ENCODE measurements at regions not wholly inside any gene's neighbourhood (a gene's known extent, or its start where the extent isn't known, plus 50 kb on each side); places are given as distances from the start of the nearest gene placed in this dataset.

DNA sequence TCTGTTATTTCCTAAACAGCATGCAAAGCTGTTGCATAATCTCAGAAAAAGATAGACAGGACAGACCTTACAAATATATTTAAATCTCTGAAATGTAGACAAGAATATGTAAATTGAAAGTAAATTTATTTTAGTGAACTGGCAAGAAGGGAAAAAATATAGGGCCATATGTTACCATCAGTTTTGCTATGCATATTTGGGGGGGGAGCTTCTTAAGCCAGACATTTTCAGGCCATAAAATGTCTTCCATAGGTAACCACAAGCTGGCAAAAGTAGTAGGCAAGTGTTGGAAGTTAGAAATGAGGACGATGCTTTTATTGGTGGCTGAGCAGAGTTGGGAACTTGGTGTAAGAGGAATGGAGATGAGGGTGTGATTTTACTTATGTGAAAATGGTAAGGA, 272.0 kb upstream of the CXXC4 start:
- no peak for DNase-seq (ENCODE audit: low read depth)

DNA sequence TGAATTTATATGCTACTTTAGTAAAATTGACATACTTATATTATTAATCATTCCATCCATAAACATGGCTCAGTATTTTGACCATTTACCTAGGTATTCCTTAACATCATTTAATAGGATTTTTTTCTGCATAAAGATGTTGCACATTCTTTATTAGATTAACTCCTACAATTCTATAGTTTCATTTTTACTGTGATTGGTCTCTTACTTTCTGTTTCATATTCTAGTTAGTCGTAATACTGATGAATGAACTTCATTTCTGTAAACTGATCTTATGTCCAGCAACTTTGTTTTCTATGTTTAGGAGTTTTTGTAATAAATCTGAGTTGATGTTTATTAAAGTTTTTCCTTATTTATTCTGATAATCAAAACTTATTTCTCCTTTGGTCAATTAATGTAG, 278.2 kb upstream of the CXXC4 start:
- DNase-seq (ENCODE audit: low read depth), result no peak

DNA sequence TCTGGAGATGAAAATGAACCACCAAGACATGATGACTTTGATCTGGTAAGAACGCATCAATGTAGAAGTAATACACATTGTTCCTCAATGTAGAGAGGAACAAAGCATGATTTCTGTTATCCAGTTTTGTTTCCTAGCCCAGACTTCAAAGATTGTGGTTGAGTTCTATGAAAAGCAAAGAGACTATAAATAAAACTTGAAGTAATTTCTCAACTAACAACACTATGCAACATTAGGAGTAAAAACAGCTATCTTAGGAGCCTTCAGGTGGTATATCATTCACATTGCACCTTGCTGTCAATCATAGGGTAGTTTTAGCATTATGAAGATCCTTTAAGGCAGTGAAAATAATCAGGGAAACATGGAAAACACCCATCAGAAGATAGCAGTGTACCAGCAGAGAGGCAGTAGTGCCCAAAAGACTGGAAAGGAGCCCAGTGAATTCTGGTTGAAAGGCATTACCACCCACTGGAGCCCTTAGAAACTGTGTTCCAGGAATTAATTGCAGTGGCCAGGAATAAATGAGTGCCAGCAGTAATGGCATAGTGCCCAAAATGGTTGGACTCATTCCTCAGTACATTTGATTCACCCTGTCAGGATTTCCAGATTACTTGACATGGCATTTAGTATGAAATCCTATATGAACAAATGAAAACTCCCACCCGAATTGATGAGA, 300.7 kb upstream of the CXXC4 start:
- no peak for DNase-seq (ENCODE audit: low read depth)

DNA sequence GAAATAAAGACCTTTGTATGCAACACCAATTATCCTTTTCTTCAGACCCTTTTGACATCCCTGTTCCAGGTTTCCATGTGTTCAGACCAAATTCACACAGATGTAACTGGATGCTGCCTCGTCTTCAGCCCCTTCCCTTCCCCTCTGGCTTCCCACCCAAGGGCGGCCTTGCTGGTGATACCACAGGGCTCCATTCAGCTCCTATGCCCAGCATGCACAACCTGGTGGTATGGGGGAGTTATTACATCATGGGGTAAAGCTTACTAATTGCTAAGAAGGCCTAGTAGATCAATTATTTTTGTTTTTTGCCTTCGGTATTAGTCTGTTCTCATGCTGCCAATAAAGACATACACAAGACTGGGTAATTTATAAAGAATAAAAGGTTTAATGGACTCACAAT, 317.0 kb upstream of the CXXC4 start:
- DNase-seq (ENCODE audit: low read depth), result no peak

DNA sequence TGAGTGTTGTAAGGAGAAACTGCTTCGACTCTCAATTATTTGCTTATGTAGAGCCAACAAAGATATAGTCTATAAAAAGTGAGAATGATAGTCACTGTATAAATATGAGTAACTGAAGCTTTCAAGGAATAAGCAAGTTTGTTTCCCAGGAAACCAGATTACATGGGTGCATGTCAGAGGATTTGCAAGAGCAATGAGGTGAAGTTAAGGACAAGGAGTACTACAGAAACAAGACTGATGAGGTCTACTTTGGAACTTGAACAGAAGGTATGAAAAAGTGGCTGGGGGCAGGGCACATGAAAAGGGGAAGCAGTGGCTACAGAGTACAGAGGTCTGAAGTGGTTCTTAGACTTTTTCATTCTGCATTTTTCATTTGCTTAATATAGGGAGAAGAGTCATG, 321.0 kb upstream of the CXXC4 start:
- no peak for DNase-seq (ENCODE audit: low read depth)

DNA sequence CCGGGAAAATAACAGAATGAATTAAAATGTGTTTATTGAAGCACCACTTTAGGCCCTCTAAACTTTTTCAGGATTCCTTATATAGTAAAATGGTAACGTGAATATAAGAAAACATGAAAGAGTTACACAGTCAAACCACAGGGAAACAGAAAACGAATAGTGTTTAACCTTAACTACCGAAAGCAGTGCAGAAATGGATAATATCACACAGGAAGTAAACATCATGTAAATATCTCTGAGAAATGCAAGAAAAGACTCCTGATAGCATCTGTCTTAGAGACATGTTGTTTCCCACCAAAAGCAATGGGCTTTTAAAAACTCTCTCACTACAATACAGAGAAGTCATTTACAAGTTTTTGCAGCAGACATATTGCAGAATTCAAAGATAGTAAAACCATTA, 323.9 kb upstream of the CXXC4 start:
- DNase-seq (ENCODE audit: low read depth), result no peak

DNA sequence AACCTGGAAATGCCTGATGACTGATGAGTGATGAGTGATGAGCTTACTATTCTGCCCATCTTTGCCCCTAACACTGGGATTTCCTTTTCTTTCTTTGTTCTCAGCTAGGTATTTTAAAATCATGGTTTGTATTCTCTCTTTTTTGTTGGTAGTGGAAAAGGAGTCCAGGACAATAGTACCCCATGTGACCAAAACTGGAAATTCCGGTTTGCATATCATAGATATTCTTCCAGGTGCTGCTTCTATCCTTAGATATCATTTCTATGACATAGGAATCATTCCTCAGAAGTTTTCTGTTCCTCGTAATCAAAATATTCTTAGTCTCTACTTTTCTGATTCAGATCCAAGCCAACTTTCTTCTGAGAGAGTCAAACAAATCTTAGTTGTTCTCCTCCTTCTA, 320.5 kb upstream of the TET2 start:
- no peak for DNase-seq (ENCODE audit: low read depth)

DNA sequence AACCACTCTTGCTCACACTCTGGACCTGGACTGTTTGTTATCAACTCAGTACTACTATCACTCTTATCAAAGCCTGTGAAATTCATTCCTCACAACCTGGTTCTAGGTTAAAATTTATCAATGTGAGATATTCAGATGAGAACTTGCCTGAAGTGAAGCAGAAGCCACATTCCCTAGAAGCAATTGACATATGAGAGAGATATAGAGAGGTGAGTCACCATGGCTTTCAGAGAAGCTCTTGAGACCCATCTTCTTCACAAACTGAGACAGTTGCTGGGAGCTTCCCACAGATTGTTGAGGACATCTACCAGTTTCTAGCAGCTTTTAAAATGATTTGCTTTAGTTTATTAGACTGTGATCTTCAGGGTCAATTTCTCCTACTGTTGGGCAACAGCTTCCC, 316.9 kb upstream of the TET2 start:
- DNase-seq (ENCODE audit: low read depth), result no peak

DNA sequence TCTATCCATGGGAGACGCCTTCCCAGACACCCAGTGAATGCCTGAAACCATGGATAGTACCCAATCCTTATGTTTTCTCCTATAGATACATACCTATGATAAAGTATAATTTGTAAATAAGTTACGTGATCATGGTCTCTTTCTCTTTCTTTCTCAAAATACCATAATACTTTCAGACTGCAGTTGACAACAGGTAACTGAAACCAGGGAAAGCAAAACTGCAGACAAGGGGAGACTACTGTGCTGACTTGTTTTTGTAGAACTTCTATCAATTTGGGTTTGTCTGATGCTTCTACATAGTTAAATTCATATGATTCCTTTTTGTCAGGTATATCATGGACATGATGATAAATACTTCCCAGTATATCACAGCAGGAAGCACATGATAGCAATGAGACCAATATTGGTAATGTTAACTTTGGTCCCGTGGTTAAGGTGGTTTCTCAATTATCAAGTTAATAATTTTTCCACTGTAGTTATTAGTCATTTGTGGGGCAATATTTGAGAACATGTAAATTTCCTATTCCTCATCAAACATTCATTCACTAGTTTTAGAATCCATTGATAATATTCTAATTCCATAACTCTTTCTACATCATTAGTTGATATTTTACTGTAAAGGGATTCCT, 298.0 kb upstream of the TET2 start:
- no peak for DNase-seq (ENCODE audit: low read depth)

DNA sequence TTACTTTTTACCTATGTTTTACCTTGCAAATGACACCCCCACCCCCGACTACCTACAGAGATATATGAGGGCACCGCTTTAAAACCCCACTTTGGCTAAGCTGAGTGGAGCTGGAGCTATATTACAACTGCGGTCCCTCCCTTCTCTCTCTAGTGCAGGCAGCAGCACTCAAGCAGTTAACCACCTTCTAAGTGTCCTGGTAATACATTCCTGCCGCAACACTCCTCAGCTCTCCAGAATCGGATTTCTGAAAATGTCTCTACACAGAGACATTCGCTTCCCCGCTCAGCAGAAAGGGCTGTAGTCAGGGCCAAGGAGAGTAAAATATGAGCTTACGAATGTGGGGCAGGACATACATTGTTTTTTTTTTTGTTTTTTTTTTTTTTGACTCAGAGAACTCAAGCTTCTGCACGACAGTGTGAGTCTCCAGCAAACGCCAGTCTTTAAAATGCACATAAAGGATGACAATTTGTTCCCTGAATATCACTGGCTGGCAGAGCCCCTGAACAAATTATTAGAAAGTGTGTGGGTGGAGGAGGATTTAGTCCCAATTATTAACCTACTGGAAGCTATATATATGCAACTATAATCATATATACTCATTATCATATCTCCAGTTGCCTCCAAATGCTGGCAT, 287.0 kb upstream of the TET2 start:
- DNase-seq (ENCODE audit: low read depth), result peak; percentile 3

DNA sequence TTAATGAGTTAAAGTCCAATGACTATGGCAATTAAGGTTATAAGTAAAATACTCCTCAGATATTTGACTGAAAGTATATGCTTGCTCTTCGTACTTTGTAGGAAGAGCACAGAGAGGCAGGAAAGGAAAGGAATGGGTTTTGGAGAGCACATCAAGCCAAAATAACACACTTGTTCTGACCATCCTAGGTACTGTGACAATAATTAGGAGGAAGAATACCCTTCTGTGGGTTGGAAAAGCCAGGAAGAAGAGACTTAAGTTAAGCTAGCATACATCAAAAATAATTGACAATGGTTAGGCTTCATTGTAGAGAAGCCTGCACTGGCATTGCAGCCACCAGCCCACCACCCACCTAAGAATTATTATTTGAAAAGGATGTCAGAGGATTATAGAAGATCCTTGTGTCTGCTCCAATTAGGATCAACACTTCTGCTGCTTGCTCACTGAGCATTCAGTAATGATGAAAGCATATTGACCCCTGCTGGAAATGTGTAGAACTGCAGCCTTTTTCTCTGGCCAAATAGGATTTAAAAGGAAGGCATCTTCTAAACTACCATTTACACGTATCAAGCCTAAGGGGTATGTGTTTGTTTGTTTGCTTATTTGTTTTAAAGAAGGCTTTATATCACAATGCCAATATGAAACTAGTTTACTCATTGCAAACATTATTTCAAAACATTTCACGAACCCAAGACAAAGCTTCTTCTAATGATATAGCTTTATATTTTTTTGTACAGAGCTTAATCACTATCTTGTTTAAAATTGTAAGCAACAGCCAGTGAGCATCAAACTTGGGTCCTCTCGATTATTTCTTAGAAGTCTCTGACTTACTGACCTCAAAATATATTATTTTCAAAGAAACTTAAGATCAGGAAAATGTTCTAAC, 286.2 kb upstream of the TET2 start:
- DNase-seq (ENCODE audit: low read depth), result peak; percentile 80

DNA sequence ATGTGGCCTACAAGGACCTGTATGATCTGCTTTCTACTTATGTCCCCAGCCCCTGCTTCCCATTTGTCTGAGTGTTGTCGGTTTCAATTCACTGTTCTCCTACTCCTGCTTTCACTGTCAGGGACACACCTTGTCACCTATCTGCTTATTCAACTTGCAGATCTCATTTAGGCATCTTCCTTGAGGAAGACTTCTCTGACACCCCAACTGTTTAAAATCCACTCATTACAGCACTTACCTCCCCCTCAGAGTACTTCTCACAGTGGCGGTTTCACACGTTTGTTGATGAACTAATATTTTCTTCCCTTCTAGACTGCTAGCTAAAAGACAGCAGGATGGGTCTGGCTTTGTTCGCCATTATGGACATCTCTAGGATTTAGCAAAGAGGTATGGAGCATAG, 279.9 kb upstream of the TET2 start:
- DNase-seq (ENCODE audit: low read depth), result no peak

DNA sequence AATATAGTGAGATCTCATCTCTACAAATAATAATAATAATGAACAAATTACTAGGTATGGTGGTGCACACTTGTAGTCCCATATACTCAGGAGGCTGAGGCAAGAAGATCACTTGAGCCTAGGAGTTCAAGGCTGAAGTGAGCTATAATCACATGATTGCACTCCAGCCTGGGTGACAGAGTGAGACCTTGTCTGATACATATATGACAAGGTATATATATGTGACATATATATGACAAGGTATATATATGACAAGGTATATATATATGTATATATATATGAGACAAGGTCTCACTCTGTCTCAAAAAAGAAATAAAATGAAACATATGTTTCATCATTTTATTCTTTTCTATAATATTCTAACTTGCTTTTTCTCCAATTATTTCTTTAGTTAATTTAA, 278.1 kb upstream of the TET2 start:
- no peak for DNase-seq (ENCODE audit: low read depth)

DNA sequence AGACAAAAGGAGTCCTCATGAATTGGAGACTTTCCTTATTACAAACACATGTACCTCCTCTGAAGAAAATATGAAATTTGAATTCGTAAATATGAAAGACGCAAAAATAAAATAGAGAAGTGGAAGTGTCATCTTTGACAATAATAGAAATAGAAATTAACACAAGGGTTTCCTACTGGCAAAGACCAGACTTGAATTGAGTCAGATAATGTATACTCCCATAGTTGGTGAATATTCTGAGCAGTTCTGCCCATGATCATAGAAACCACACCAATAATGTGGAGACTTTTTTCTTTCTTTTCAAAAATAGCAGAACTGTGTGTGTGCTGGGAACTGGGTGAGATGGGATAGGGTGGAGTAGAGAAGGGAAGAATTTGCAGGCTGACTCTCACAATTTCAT, 277.7 kb upstream of the TET2 start:
- no peak for DNase-seq (ENCODE audit: low read depth)

DNA sequence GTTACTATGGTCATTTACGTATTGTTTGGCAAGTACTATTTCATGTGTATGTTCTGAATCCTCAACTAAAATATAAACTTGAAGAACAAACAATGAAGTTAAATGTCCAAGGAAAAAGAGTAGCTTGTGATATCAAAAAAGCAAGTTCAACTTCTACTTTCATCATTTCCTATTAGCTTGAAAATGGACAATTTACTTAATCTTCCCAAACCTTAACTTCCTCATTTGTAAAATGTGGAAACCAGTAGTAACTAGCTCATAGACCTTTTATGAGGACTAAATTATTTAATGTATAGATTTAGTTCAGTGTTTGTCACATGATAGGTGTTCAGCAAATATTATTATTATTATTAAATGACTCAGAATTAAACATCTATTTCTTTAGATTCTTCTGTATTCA, 276.8 kb upstream of the TET2 start:
- no peak for DNase-seq (ENCODE audit: low read depth)

DNA sequence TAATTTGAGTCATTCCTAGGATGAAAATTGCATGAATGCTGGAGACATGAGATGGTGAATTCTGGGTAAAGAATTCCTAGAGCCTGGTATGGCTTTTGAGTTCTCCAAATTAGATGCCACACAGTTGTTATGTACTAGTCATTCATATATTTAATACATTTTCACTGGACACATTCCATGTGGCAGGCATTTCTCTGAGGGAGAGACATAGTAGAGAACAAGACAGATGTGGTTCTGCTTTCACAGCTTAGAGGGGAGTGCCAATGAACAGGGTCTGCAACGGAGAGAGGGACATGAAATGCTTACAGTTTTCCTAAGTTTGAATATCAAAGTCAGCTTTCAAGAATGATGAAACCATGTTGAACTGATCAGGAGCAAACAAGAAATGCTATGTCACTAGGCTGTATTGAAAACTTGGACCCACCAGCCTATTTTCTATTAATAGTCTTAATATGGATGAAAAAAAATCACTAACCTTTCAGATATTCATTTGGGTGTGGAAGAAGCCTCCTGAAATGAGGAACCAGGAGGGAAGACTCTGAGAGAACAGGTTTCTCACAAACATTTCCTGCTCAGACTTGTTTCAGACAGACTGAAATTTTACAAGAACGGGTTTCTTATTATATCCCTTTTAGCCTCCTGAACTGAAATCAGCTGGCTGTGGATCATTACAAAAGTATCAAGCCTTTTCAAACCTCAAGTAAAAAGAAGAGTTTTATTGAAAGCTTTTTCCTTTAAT, 276.0 kb upstream of the TET2 start:
- DNase-seq (ENCODE audit: low read depth), result no peak

DNA sequence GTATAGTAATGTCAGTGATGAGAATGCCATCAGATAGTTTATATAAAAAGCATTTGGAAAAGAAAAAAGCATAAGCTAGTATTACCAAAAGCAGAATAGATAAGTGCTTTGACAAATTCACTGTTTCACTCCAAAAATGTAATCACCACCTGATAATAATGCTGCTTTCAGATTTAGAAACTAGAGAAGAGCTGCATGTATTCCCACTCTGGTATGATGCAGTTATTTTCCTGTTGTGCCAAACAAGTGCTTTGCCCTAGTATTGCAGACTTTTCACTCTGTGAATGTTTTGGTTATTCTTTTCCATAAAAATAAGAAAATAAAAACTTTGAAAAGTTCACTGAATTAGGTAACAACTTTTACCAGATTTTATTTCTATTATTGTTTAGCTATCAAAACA, 267.7 kb upstream of the TET2 start:
- DNase-seq (ENCODE audit: low read depth), result no peak

DNA sequence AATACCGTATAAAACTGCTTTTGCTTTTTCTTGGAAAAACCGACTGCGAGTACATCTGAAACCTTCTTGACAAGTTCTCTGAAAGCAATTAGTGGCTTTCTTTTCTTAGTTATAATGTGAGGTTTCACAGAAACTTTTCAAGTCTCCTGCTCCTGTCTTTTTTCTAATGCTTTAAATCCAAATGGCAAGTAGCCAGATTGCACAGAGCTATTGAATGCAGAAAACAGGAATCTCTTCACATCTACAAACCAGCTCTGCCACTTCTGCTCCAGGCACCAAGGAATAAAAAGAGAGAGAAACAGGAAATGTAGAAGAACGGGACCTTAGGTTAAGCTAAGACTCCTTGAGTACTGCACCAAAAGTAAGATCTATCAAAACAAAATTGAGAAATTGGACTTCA, 267.3 kb upstream of the TET2 start:
- no peak for DNase-seq (ENCODE audit: low read depth)

DNA sequence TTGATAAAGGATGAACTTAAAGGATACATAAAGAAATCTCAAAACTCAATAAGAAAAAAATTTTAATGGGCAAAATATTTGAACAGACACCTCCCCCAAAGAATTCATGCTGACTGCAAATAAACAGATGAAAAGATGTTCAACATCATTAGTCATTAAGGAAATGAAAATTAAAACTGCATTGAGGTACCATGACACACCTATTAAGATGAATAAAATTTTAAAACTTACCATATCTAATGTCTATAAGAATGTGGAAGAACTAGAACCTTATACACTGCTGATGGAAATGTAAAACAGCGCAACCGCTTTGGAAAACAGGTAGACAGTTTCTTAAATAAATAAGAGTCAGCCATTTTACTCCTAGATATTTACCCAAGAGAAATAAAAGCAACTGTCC, 266.8 kb upstream of the TET2 start:
- DNase-seq (ENCODE audit: low read depth), result no peak

DNA sequence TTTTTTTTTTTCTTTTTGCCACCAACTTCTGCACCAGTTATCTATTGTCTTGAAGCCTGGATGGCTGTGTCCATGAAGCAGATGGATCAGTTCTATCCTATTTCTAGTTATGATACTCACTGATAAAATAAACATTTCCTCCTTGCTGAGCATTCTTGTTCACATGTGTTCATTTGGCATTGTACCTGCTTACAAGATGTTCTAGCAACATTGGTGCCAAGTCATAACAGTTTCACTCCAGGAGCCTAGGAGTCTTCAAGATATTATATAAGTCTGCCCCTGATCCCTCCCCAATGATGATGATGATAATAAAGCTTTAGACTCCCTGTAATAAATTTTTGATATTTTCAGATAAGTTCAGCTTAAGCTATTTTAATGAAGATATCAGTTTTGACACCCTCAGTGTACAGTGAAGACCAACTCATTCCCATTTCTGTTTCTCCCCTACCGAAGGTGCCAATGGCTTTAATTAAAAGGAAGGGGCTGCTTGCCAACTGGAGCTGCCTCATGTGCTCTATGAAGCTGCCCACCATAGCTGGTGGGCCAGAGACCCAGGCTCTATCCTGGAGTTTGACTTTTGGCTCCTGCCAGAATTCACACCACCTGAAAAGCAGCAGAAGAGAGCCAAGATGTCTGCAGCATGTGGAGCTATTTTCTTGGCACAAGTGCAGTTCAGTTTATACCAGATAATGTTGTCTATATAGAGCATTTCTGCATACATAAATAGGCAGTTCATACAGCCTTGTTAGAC, 265.4 kb upstream of the TET2 start:
- DNase-seq (ENCODE audit: low read depth), result no peak

Data from myocyte (in vitro differentiated cells).